H9 (cell line): ENCODE measurements at regions not wholly inside any gene's neighbourhood (a gene's known extent, or its start where the extent isn't known, plus 50 kb on each side); places are given as distances from the start of the nearest gene placed in this dataset.

Experiments used
- DNase-seq: peaks from one replicate; pipeline ENCODE4 v3.0.0-alpha.2; 2017
- H2AFZ ChIP-seq: one replicate; pipeline ENCODE4 v1.6.1; 2013; ENCODE audit warnings: mild to moderate bottlenecking, low read length, control low read depth, moderate library complexity
- H2AK5ac ChIP-seq: 2 replicates; pipeline ENCODE4 v1.6.1; 2013; ENCODE audit warnings: low read length, control low read depth, mixed read lengths; ENCODE audit not compliant: insufficient read length
- H2BK120ac ChIP-seq: one replicate; pipeline ENCODE4 v1.6.1; 2013; ENCODE audit warnings: low read depth, mild to moderate bottlenecking, low read length, control low read depth, inconsistent platforms; ENCODE audit not compliant: poor library complexity, severe bottlenecking
- H2BK12ac ChIP-seq: 2 replicates; pipeline ENCODE4 v1.6.1; 2013; ENCODE audit warnings: low read length, control low read depth, mixed read lengths, low read depth; ENCODE audit not compliant: insufficient read length
- H2BK15ac ChIP-seq: 2 replicates; pipeline ENCODE4 v1.6.1; 2013; ENCODE audit warnings: low read depth, low read length, control low read depth
- H2BK20ac ChIP-seq: one replicate; pipeline ENCODE4 v1.6.1; 2013; ENCODE audit warnings: low read depth, mild to moderate bottlenecking, low read length, control low read depth, inconsistent platforms; ENCODE audit not compliant: poor library complexity, severe bottlenecking
- H2BK5ac ChIP-seq: 2 replicates; pipeline ENCODE4 v1.6.1; 2013; ENCODE audit warnings: low read length, control low read depth, mixed read lengths; ENCODE audit not compliant: insufficient read length
- H3K14ac ChIP-seq: 2 replicates; pipeline ENCODE4 v1.6.1; 2013; ENCODE audit warnings: low read length, control low read depth; ENCODE audit not compliant: insufficient read depth
- H3K18ac ChIP-seq: 2 replicates; pipeline ENCODE4 v1.6.1; 2013; ENCODE audit warnings: low read depth, mild to moderate bottlenecking, mixed read lengths, low read length, control low read depth; ENCODE audit not compliant: insufficient read length
- H3K23ac ChIP-seq: 2 replicates; pipeline ENCODE4 v1.6.1; 2013; ENCODE audit warnings: low read length, control low read depth, mixed read lengths, low read depth; ENCODE audit not compliant: insufficient read length
- H3K23me2 ChIP-seq: 2 replicates; pipeline ENCODE4 v1.6.1; 2013; ENCODE audit warnings: low read depth, mild to moderate bottlenecking, mixed read lengths, low read length, control low read depth; ENCODE audit not compliant: insufficient read length, poor library complexity, severe bottlenecking
- H3K27ac ChIP-seq: 2 replicates; pipeline ENCODE4 v1.5.1; 2013; ENCODE audit warnings: low read length, control low read depth, mixed read lengths, low read depth; ENCODE audit not compliant: insufficient read length
- H3K27me3 ChIP-seq: 2 replicates; pipeline ENCODE4 v1.6.1; 2013; ENCODE audit warnings: low read length, control low read depth, inconsistent platforms; ENCODE audit not compliant: insufficient read depth
- H3K4ac ChIP-seq: 2 replicates; pipeline ENCODE4 v1.6.1; 2013; ENCODE audit warnings: low read depth, mild to moderate bottlenecking, control low read depth, inconsistent platforms, low read length, moderate library complexity
- H3K4me1 ChIP-seq: 2 replicates; pipeline ENCODE4 v1.6.1; 2013; ENCODE audit warnings: low read length, control low read depth, inconsistent platforms; ENCODE audit not compliant: insufficient read depth
- H3K4me2 ChIP-seq: 2 replicates; pipeline ENCODE4 v1.6.1; 2013; ENCODE audit warnings: low read length, control low read depth, mixed read lengths; ENCODE audit not compliant: insufficient read length, insufficient read depth
- H3K56ac ChIP-seq: 2 replicates; pipeline ENCODE4 v1.6.1; 2013; ENCODE audit warnings: low read depth, mild to moderate bottlenecking, mixed read lengths, low read length, control low read depth; ENCODE audit not compliant: insufficient read length
- H3K79me1 ChIP-seq: 2 replicates; pipeline ENCODE4 v1.6.1; 2013; ENCODE audit warnings: low read depth, mild to moderate bottlenecking, moderate library complexity, low read length, control low read depth, inconsistent platforms; ENCODE audit not compliant: insufficient read depth, poor library complexity, severe bottlenecking
- H3K79me2 ChIP-seq: 2 replicates; pipeline ENCODE4 v1.6.1; 2013; ENCODE audit warnings: low read length, control low read depth, inconsistent platforms; ENCODE audit not compliant: insufficient read depth
- H3K9ac ChIP-seq: 2 replicates; pipeline ENCODE4 v1.6.1; 2013; ENCODE audit warnings: low read length, control low read depth, mixed read lengths; ENCODE audit not compliant: insufficient read length; ENCODE audit errors: extremely low read depth
- H3K9me3 ChIP-seq: one replicate; pipeline ENCODE4 v1.6.1; 2013; ENCODE audit warnings: low read depth, low read length, inconsistent platforms; ENCODE audit not compliant: control insufficient read depth
- H3T11ph ChIP-seq: one replicate; pipeline ENCODE4 v1.6.1; 2013; ENCODE audit warnings: mild to moderate bottlenecking, low read length, control low read depth, inconsistent platforms
- H4K20me1 ChIP-seq: one replicate; pipeline ENCODE4 v1.6.1; 2013; ENCODE audit not compliant: control insufficient read depth, insufficient read length, insufficient read depth
- H4K5ac ChIP-seq: 2 replicates; pipeline ENCODE4 v1.6.1; 2013; ENCODE audit warnings: low read depth, mild to moderate bottlenecking, mixed read lengths, low read length, control low read depth; ENCODE audit not compliant: insufficient read length
- H4K8ac ChIP-seq: replicated peaks from 2 replicates; pipeline ENCODE4 v1.6.1; 2013; ENCODE audit warnings: low read length, control low read depth, mixed read lengths, low read depth; ENCODE audit not compliant: insufficient read length
- H4K91ac ChIP-seq: 2 replicates; pipeline ENCODE4 v1.6.1; 2013; ENCODE audit warnings: low read depth, mild to moderate bottlenecking, moderate library complexity, mixed read lengths, low read length, control low read depth; ENCODE audit not compliant: insufficient read length
- H3K27ac Mint-ChIP-seq, 3 experiments: 2 replicates in 2 of 3; 3 replicates in 1 of 3; pipeline ENCODE4 v1.8.0; 2020 to 2021; ENCODE audit warnings: mixed read lengths in 3 of 3, mild to moderate bottlenecking in 1 of 3, moderate library complexity in 1 of 3
- H3K27me3 Mint-ChIP-seq: 2 replicates; pipeline ENCODE4 v1.8.0; 2021; ENCODE audit warnings: low read depth, mild to moderate bottlenecking, moderate library complexity, mixed read lengths
- H3K36me3 Mint-ChIP-seq, 3 experiments: 2 replicates in 2 of 3; 3 replicates in 1 of 3; pipeline ENCODE4 v1.8.0; 2020 to 2021; ENCODE audit warnings: low read depth in 3 of 3, mixed read lengths in 3 of 3; ENCODE audit not compliant: insufficient read depth in 1 of 3
- H3K4me1 Mint-ChIP-seq, 2 experiments: 2 replicates each; pipeline ENCODE4 v1.8.0; 2020; ENCODE audit warnings: mixed read lengths in 2 of 2
- H3K4me3 Mint-ChIP-seq, 2 experiments: 2 replicates in 1 of 2; 3 replicates in 1 of 2; pipeline ENCODE4 v1.8.0; 2020 to 2021; ENCODE audit warnings: mild to moderate bottlenecking in 2 of 2, mixed read lengths in 2 of 2, moderate library complexity in 1 of 2
- H3K9me3 Mint-ChIP-seq, 2 experiments: 2 replicates in 1 of 2; 3 replicates in 1 of 2; pipeline ENCODE4 v1.8.0; 2020; ENCODE audit warnings: mild to moderate bottlenecking in 2 of 2, mixed read lengths in 2 of 2, moderate library complexity in 1 of 2
- CTCF ChIP-seq: fragments of 200-600 bp; sonication (generic); conservative IDR thresholded peaks from 3 replicates; pipeline ENCODE4 v1.8.0; 2021; ENCODE audit warnings: antibody characterized with exemption, mild to moderate bottlenecking
- WGBS: extraction: QIAGEN DNeasy Blood & Tissue Kit; methylation state at CpG from one replicate; pipeline ENCODE4 v1.1.7; 2013; ENCODE audit warnings: missing lambda C conversion rate, low lambda C conversion rate, mixed read lengths; ENCODE audit not compliant: insufficient read length; ENCODE audit errors: extremely low coverage; 5-methylcytosine and 5-hydroxymethylcytosine counted together

- H3K27me3 Mint-ChIP-seq: no peaks in the 10 kb centered on the region; the same call in 1 of the 2 replicates
- no peak overlapping the region for H3K27ac ChIP-seq
- H4K5ac ChIP-seq: no peak overlapping the region
- H2BK5ac ChIP-seq: no peak overlapping the region
- no peaks in the 10 kb centered on the region for H3K9me3 ChIP-seq
- H3K9ac ChIP-seq: no peak overlapping the region
- DNase-seq: no peak
- peaks cover 5% of the 10 kb centered on the region; the same call in 1 of the 2 replicates for H3K4me1 ChIP-seq
- H2AFZ ChIP-seq: no peak overlapping the region
- no peak overlapping the region for H4K8ac ChIP-seq
- H3K27ac Mint-ChIP-seq: 0 out of 7 replicates have a peak overlapping the region, but pooled peaks of 1 of the 3 experiments have one; percentile 34
- no peak overlapping the region for H3K4me3 Mint-ChIP-seq
- no peak overlapping the region for H2AK5ac ChIP-seq
- H3K27me3 ChIP-seq: no peaks in the 10 kb centered on the region
- no peak overlapping the region for H3T11ph ChIP-seq
- H3K36me3 Mint-ChIP-seq: no peaks in the 10 kb centered on the region
- H3K56ac ChIP-seq: no peak overlapping the region
- no peaks in the 10 kb centered on the region for H3K79me2 ChIP-seq
- no peak overlapping the region for H2BK120ac ChIP-seq
- no peak overlapping the region for H3K4me2 ChIP-seq
- no peaks in the 10 kb centered on the region for H4K20me1 ChIP-seq
- H4K91ac ChIP-seq: no peak overlapping the region
- H3K23me2 ChIP-seq: no peaks in the 10 kb centered on the region
- peaks cover 9 to 14% of the 10 kb centered on the region in 2 experiments for H3K4me1 Mint-ChIP-seq
- no peak overlapping the region for H3K18ac ChIP-seq
- no CpG with 5 or more reads among the region's 8 CpGs for WGBS
- no peak for TF ChIP-seq CTCF
- H3K14ac ChIP-seq: no peak overlapping the region
- H3K23ac ChIP-seq: no peak overlapping the region
- no peaks in the 10 kb centered on the region for H3K9me3 Mint-ChIP-seq
- no peak overlapping the region for H2BK15ac ChIP-seq
- no peak overlapping the region for H3K4ac ChIP-seq
- H2BK12ac ChIP-seq: no peak overlapping the region
- H3K79me1 ChIP-seq: no peaks in the 10 kb centered on the region
- H2BK20ac ChIP-seq: no peak overlapping the region
These were observed 127.9 kb upstream of the CDH11 start for GRCh38 chr16:65249768-65250167.
